ENCODE measurements at regions not wholly inside any gene's neighbourhood (a gene's known extent, or its start where the extent isn't known, plus 50 kb on each side); places are given as distances from the start of the nearest gene placed in this dataset.

- no peak for DNase-seq
- 70 to 100% methylated on average over 1 to 7 of the region's 7 CpGs for WGBS, 2 donors
- H3K36me3 ChIP-seq (ENCODE audit: low read depth, missing control alignments), result no peaks in the 10 kb centered on the region
- H3K4me1 ChIP-seq, result peaks cover 7% of the 10 kb centered on the region
- TF ChIP-seq CTCF (IDR thresholded peaks at IDR 0.05) (no peak), POLR2A (IDR thresholded peaks at IDR 0.05) (no peak)
- H3K9me3 ChIP-seq, result no peaks in the 10 kb centered on the region
- no peak overlapping the region for H3K27ac ChIP-seq
- H3K27me3 ChIP-seq, result no peaks in the 10 kb centered on the region
- H3K4me3 ChIP-seq, result no peak overlapping the region
- intact Hi-C loops (cut with DNase I; ENCODE audit: low total_unique reads), result no loop called here
Observed at GRCh38 chr22:44408829-44409192, 89.2 kb downstream of the RTL6 start.

DNA sequence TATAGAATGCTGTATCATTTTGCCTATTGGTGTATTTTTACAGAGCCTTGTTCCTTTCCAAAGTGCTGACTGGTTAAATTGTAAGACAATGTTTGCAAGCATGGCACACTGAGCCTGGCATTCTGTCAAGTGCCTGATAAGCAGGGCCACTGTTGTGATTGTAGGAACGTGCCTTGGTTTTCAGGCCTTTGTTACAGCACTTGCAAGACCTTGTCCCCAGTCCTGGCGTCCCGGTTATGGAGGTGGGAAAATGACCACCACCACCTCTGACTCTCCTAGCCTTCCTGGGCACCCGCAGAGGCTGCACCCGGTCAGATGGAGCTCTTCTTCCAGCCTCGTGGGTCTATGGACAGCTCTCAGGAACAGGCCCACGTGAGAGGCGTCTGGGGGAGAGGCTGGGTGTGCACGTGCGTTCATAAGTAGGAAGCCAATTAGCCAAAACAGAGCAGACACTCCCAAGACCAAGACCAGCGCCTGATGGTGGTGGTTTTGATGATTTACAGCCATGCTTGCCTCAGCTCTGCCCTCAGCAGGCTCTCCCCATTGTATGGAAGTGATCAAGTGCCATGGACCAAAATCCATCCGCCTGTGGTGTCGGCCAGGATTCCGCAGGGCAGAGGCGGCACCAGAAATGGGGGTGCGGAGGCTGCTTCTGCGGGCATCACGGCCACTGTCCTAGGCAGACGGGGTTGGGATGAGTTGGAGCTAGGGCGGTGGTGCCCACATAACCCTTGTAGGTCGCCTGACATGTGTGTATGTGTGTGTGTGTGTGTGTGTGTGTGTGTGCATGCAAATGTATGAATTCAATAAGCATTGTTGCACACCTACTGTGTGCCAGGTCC is 89.8 kb downstream of the RTL6 start:
- no peaks in the 10 kb centered on the region for H3K9me3 ChIP-seq
- H3K27ac ChIP-seq, result no peak overlapping the region
- H3K4me1 ChIP-seq, result peaks cover 7% of the 10 kb centered on the region
- TF ChIP-seq CTCF (IDR thresholded peaks at IDR 0.05) (no peak), POLR2A (IDR thresholded peaks at IDR 0.05) (no peak)
- DNase-seq, result peak; percentile 68
- 83 to 90% methylated on average over 12 to 20 of the region's 21 CpGs for WGBS, 2 donors
- no peaks in the 10 kb centered on the region for H3K27me3 ChIP-seq
- H3K36me3 ChIP-seq (ENCODE audit: low read depth, missing control alignments), result no peaks in the 10 kb centered on the region
- intact Hi-C loops (cut with DNase I; ENCODE audit: low total_unique reads), result no loop called here
- H3K4me3 ChIP-seq, result no peak overlapping the region

DNA sequence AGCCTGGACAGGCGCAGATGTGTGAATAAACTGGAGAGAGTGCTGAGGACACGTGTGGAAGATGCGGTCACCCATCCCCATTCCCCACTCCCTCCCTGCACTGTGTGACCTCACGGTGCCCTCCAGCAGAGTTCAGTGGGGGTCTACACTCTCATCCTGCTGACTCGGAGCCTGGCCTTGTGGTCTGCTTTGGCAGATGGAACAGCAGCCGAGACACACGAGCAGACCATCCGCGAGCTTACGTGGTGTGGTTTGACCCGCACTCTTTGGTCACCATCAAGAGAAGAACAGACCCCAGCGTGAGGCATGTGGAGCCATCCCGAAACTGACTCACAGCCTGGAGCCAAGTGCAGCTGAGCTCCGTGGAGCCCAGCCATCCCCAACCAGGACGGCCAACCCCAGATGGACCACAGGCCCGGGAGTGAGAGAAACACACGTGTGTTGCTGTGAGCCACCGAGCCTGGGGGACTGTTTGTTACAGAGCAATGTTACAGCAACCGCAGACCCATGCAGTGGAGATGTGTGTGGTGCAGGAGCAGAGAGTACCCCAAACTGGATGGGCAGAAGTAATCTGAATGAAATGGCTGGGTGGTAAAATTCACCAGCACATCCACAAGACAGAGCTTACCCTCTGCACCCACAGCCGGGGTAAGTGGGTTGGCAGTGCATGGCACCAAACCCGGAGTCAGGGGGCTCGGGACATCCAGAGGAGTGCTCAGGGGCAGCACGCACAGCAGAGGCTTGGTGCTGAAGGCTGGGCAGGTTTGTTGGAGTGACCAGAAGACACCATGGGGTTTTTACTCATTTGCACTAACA is 90.7 kb downstream of the RTL6 start:
- TF ChIP-seq CTCF (IDR thresholded peaks at IDR 0.05), result no peak
- TF ChIP-seq POLR2A (IDR thresholded peaks at IDR 0.05), result no peak
- Histone ChIP-seq H3K4me1 (peaks cover 7% of the 10 kb centered on the region), H3K9me3 (no peaks in the 10 kb centered on the region), H3K4me3 (no peak overlapping the region), H3K27ac (no peak overlapping the region), H3K27me3 (no peaks in the 10 kb centered on the region), H3K36me3 (ENCODE audit: low read depth, missing control alignments) (no peaks in the 10 kb centered on the region)
- intact Hi-C loops (cut with DNase I; ENCODE audit: low total_unique reads), result no loop called here
- WGBS, 2 donors, result 88 to 91% methylated on average over 23 of the region's 23 CpGs
- no peak for DNase-seq

DNA sequence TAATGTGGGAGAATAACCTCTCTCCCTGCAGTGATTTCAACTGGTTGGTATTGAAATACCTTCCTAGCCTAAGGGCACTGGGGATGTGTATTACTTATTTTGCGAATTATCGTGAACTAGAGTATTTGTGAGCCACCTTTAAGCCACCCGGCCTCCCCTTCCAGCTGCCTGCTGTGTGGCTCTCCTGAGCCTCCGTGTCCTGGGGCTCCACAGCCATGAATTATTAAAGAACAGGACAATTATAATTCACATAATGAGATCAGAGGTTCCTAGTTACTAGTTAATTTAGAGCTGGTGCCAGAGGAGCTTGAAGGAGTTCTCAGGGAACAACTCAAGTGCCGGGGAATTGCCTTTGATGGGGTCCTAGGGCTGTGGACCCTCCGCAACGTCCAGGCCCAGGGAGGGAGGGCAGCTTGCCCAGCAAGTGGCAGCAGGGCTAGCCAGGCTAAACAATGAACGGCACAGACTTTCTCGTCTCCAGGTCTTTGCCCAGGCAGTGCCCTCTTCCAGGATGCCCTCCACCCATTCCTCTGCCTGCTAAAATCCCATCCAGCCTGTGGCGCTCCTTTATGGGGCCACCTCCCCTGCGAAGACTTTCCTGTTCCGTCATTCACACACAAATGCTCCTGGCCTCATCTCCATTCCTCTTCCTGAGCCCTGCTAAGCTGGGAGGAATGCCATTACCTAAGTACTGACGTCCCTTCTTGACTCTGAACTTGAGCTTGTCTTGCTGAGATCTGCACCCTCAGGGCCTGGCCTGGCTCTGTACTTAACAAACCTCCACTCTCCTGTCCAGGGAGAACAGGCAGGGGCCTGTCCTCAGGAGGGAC is 91.5 kb downstream of the RTL6 start:
- H3K4me3 ChIP-seq, result no peak overlapping the region
- 87 to 91% methylated on average over 13 of the region's 13 CpGs for WGBS, 2 donors
- intact Hi-C loops (cut with DNase I; ENCODE audit: low total_unique reads), result no loop called here
- no peaks in the 10 kb centered on the region for H3K27me3 ChIP-seq
- H3K4me1 ChIP-seq, result peaks cover 10% of the 10 kb centered on the region
- H3K36me3 ChIP-seq (ENCODE audit: low read depth, missing control alignments), result no peaks in the 10 kb centered on the region
- H3K9me3 ChIP-seq, result no peaks in the 10 kb centered on the region
- DNase-seq, result no peak
- no peak for TF ChIP-seq POLR2A (IDR thresholded peaks at IDR 0.05)
- TF ChIP-seq CTCF (IDR thresholded peaks at IDR 0.05), result no peak
- no peak overlapping the region for H3K27ac ChIP-seq
